H9 (cell line): ENCODE measurements at regions not wholly inside any gene's neighbourhood (a gene's known extent, or its start where the extent isn't known, plus 50 kb on each side); places are given as distances from the start of the nearest gene placed in this dataset.

Experiments
- DNase-seq: peaks from one replicate; pipeline ENCODE4 v3.0.0-alpha.2; 2017
- H2AFZ ChIP-seq: one replicate; pipeline ENCODE4 v1.6.1; 2013; ENCODE audit warnings: mild to moderate bottlenecking, low read length, control low read depth, moderate library complexity
- H2AK5ac ChIP-seq: 2 replicates; pipeline ENCODE4 v1.6.1; 2013; ENCODE audit warnings: low read length, control low read depth, mixed read lengths; ENCODE audit not compliant: insufficient read length
- H2BK120ac ChIP-seq: one replicate; pipeline ENCODE4 v1.6.1; 2013; ENCODE audit warnings: low read depth, mild to moderate bottlenecking, low read length, control low read depth, inconsistent platforms; ENCODE audit not compliant: poor library complexity, severe bottlenecking
- H2BK12ac ChIP-seq: 2 replicates; pipeline ENCODE4 v1.6.1; 2013; ENCODE audit warnings: low read length, control low read depth, mixed read lengths, low read depth; ENCODE audit not compliant: insufficient read length
- H2BK15ac ChIP-seq: 2 replicates; pipeline ENCODE4 v1.6.1; 2013; ENCODE audit warnings: low read depth, low read length, control low read depth
- H2BK20ac ChIP-seq: one replicate; pipeline ENCODE4 v1.6.1; 2013; ENCODE audit warnings: low read depth, mild to moderate bottlenecking, low read length, control low read depth, inconsistent platforms; ENCODE audit not compliant: poor library complexity, severe bottlenecking
- H2BK5ac ChIP-seq: 2 replicates; pipeline ENCODE4 v1.6.1; 2013; ENCODE audit warnings: low read length, control low read depth, mixed read lengths; ENCODE audit not compliant: insufficient read length
- H3K14ac ChIP-seq: 2 replicates; pipeline ENCODE4 v1.6.1; 2013; ENCODE audit warnings: low read length, control low read depth; ENCODE audit not compliant: insufficient read depth
- H3K18ac ChIP-seq: 2 replicates; pipeline ENCODE4 v1.6.1; 2013; ENCODE audit warnings: low read depth, mild to moderate bottlenecking, mixed read lengths, low read length, control low read depth; ENCODE audit not compliant: insufficient read length
- H3K23ac ChIP-seq: 2 replicates; pipeline ENCODE4 v1.6.1; 2013; ENCODE audit warnings: low read length, control low read depth, mixed read lengths, low read depth; ENCODE audit not compliant: insufficient read length
- H3K23me2 ChIP-seq: 2 replicates; pipeline ENCODE4 v1.6.1; 2013; ENCODE audit warnings: low read depth, mild to moderate bottlenecking, mixed read lengths, low read length, control low read depth; ENCODE audit not compliant: insufficient read length, poor library complexity, severe bottlenecking
- H3K27ac ChIP-seq: 2 replicates; pipeline ENCODE4 v1.5.1; 2013; ENCODE audit warnings: low read length, control low read depth, mixed read lengths, low read depth; ENCODE audit not compliant: insufficient read length
- H3K27me3 ChIP-seq: 2 replicates; pipeline ENCODE4 v1.6.1; 2013; ENCODE audit warnings: low read length, control low read depth, inconsistent platforms; ENCODE audit not compliant: insufficient read depth
- H3K4ac ChIP-seq: 2 replicates; pipeline ENCODE4 v1.6.1; 2013; ENCODE audit warnings: low read depth, mild to moderate bottlenecking, control low read depth, inconsistent platforms, low read length, moderate library complexity
- H3K4me1 ChIP-seq: 2 replicates; pipeline ENCODE4 v1.6.1; 2013; ENCODE audit warnings: low read length, control low read depth, inconsistent platforms; ENCODE audit not compliant: insufficient read depth
- H3K4me2 ChIP-seq: 2 replicates; pipeline ENCODE4 v1.6.1; 2013; ENCODE audit warnings: low read length, control low read depth, mixed read lengths; ENCODE audit not compliant: insufficient read length, insufficient read depth
- H3K56ac ChIP-seq: 2 replicates; pipeline ENCODE4 v1.6.1; 2013; ENCODE audit warnings: low read depth, mild to moderate bottlenecking, mixed read lengths, low read length, control low read depth; ENCODE audit not compliant: insufficient read length
- H3K79me1 ChIP-seq: 2 replicates; pipeline ENCODE4 v1.6.1; 2013; ENCODE audit warnings: low read depth, mild to moderate bottlenecking, moderate library complexity, low read length, control low read depth, inconsistent platforms; ENCODE audit not compliant: insufficient read depth, poor library complexity, severe bottlenecking
- H3K79me2 ChIP-seq: 2 replicates; pipeline ENCODE4 v1.6.1; 2013; ENCODE audit warnings: low read length, control low read depth, inconsistent platforms; ENCODE audit not compliant: insufficient read depth
- H3K9ac ChIP-seq: 2 replicates; pipeline ENCODE4 v1.6.1; 2013; ENCODE audit warnings: low read length, control low read depth, mixed read lengths; ENCODE audit not compliant: insufficient read length; ENCODE audit errors: extremely low read depth
- H3K9me3 ChIP-seq: one replicate; pipeline ENCODE4 v1.6.1; 2013; ENCODE audit warnings: low read depth, low read length, inconsistent platforms; ENCODE audit not compliant: control insufficient read depth
- H3T11ph ChIP-seq: one replicate; pipeline ENCODE4 v1.6.1; 2013; ENCODE audit warnings: mild to moderate bottlenecking, low read length, control low read depth, inconsistent platforms
- H4K20me1 ChIP-seq: one replicate; pipeline ENCODE4 v1.6.1; 2013; ENCODE audit not compliant: control insufficient read depth, insufficient read length, insufficient read depth
- H4K5ac ChIP-seq: 2 replicates; pipeline ENCODE4 v1.6.1; 2013; ENCODE audit warnings: low read depth, mild to moderate bottlenecking, mixed read lengths, low read length, control low read depth; ENCODE audit not compliant: insufficient read length
- H4K8ac ChIP-seq: replicated peaks from 2 replicates; pipeline ENCODE4 v1.6.1; 2013; ENCODE audit warnings: low read length, control low read depth, mixed read lengths, low read depth; ENCODE audit not compliant: insufficient read length
- H4K91ac ChIP-seq: 2 replicates; pipeline ENCODE4 v1.6.1; 2013; ENCODE audit warnings: low read depth, mild to moderate bottlenecking, moderate library complexity, mixed read lengths, low read length, control low read depth; ENCODE audit not compliant: insufficient read length
- H3K27ac Mint-ChIP-seq, 3 experiments: 2 replicates in 2 of 3; 3 replicates in 1 of 3; pipeline ENCODE4 v1.8.0; 2020 to 2021; ENCODE audit warnings: mixed read lengths in 3 of 3, mild to moderate bottlenecking in 1 of 3, moderate library complexity in 1 of 3
- H3K27me3 Mint-ChIP-seq: 2 replicates; pipeline ENCODE4 v1.8.0; 2021; ENCODE audit warnings: low read depth, mild to moderate bottlenecking, moderate library complexity, mixed read lengths
- H3K36me3 Mint-ChIP-seq, 3 experiments: 2 replicates in 2 of 3; 3 replicates in 1 of 3; pipeline ENCODE4 v1.8.0; 2020 to 2021; ENCODE audit warnings: low read depth in 3 of 3, mixed read lengths in 3 of 3; ENCODE audit not compliant: insufficient read depth in 1 of 3
- H3K4me1 Mint-ChIP-seq, 2 experiments: 2 replicates each; pipeline ENCODE4 v1.8.0; 2020; ENCODE audit warnings: mixed read lengths in 2 of 2
- H3K4me3 Mint-ChIP-seq, 2 experiments: 2 replicates in 1 of 2; 3 replicates in 1 of 2; pipeline ENCODE4 v1.8.0; 2020 to 2021; ENCODE audit warnings: mild to moderate bottlenecking in 2 of 2, mixed read lengths in 2 of 2, moderate library complexity in 1 of 2
- H3K9me3 Mint-ChIP-seq, 2 experiments: 2 replicates in 1 of 2; 3 replicates in 1 of 2; pipeline ENCODE4 v1.8.0; 2020; ENCODE audit warnings: mild to moderate bottlenecking in 2 of 2, mixed read lengths in 2 of 2, moderate library complexity in 1 of 2
- CTCF ChIP-seq: fragments of 200-600 bp; sonication (generic); conservative IDR thresholded peaks from 3 replicates; pipeline ENCODE4 v1.8.0; 2021; ENCODE audit warnings: antibody characterized with exemption, mild to moderate bottlenecking
- WGBS: extraction: QIAGEN DNeasy Blood & Tissue Kit; methylation state at CpG from one replicate; pipeline ENCODE4 v1.1.7; 2013; ENCODE audit warnings: missing lambda C conversion rate, low lambda C conversion rate, mixed read lengths; ENCODE audit not compliant: insufficient read length; ENCODE audit errors: extremely low coverage; 5-methylcytosine and 5-hydroxymethylcytosine counted together

GRCh38 chr1:87938631-87939030 is 610.0 kb downstream of the LMO4 start:
- Histone ChIP-seq H3K23ac (no peak overlapping the region), H3K4ac (no peak overlapping the region), H3K79me2 (no peaks in the 10 kb centered on the region), H4K20me1 (no peaks in the 10 kb centered on the region), H3T11ph (no peak overlapping the region), H4K5ac (no peak overlapping the region), H4K91ac (no peak overlapping the region), H3K9me3 (no peaks in the 10 kb centered on the region), H2BK120ac (no peak overlapping the region), H3K23me2 (no peaks in the 10 kb centered on the region), H2AK5ac (no peak overlapping the region), H3K9ac (no peak overlapping the region), H2AFZ (no peak overlapping the region), H2BK15ac (no peak overlapping the region), H2BK20ac (no peak overlapping the region), H3K14ac (no peak overlapping the region), H3K4me1 (no peaks in the 10 kb centered on the region; the same call in 1 of the 2 replicates), H3K27me3 (no peaks in the 10 kb centered on the region), H3K18ac (no peak overlapping the region), H4K8ac (no peak overlapping the region), H3K27ac (no peak overlapping the region), H3K79me1 (no peaks in the 10 kb centered on the region), H2BK12ac (no peak overlapping the region), H3K4me2 (no peak overlapping the region), H2BK5ac (no peak overlapping the region), H3K56ac (no peak overlapping the region)
- no peaks in the 10 kb centered on the region for H3K9me3 Mint-ChIP-seq
- no peak overlapping the region for H3K27ac Mint-ChIP-seq
- peaks cover 0 to 7% (median 0%) of the 10 kb centered on the region in 3 experiments; a peak in 3 of 7 replicates for H3K36me3 Mint-ChIP-seq
- TF ChIP-seq CTCF = no peak
- peaks cover 27 to 30% of the 10 kb centered on the region in 2 experiments for H3K4me1 Mint-ChIP-seq
- WGBS = no CpG with 5 or more reads among the region's 2 CpGs
- H3K27me3 Mint-ChIP-seq = peaks cover 4% of the 10 kb centered on the region; the same call in 1 of the 2 replicates
- DNase-seq = no peak
- H3K4me3 Mint-ChIP-seq = no peak overlapping the region
